ENCODE measurements at regions not wholly inside any gene's neighbourhood (a gene's known extent, or its start where the extent isn't known, plus 50 kb on each side); places are given as distances from the start of the nearest gene placed in this dataset.

DNA sequence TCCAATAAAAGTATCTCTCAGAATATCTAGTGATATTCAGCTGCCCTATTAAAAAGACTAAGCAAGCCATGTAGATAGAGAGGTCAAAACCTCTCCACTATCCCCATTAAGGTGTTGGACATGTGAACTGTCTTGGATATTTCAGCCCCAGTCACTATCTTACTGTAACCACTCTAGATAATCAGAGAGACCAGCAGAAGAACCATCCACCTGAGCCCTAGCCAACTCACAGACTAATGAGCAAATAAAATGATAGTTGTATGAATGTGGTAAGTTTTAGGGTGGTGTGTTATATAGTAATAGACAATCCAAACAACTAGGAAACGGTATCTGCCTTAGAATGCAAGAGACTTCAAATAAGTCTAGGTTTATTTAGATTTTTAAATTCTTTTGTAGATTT lies 268.6 kb upstream of the KLF14 start:
- DNase-seq = no peak

DNA sequence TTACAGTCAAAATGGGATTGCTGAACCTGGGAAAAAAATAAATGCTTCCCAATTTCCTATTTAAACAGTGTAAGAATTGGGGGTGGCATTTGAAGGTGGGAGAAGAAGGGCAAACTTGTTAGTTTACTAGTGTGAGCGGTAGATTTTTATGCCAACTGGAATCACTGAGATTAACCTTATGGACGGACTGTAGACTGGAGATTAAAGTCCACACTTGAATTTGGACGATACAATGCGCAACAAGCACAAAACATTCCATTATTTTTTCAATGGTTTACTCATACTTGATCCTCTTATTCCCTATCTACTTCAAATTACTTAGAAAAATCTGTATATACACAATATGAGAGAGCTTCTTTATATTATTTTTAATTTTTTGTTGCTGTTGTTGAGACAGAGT lies 269.6 kb upstream of the KLF14 start:
- no peak for DNase-seq

DNA sequence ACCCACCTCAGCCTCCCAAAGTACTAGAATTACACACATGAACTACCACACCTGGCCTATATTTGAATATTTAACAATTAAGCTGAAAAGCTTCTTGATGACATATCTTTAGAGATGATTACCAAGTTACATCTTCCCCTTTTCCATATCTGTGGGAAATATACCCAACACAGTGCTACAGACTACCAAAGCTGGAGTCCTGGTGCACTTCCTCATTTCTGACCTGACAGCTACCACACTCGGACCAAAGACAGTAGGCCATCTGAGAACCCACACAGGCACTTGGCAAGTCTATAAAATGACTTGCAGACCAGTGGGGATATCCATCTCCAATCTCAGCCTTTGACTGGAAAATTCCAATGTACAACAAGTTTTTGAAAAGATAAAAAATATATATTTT lies 270.4 kb upstream of the KLF14 start:
- DNase-seq = no peak

DNA sequence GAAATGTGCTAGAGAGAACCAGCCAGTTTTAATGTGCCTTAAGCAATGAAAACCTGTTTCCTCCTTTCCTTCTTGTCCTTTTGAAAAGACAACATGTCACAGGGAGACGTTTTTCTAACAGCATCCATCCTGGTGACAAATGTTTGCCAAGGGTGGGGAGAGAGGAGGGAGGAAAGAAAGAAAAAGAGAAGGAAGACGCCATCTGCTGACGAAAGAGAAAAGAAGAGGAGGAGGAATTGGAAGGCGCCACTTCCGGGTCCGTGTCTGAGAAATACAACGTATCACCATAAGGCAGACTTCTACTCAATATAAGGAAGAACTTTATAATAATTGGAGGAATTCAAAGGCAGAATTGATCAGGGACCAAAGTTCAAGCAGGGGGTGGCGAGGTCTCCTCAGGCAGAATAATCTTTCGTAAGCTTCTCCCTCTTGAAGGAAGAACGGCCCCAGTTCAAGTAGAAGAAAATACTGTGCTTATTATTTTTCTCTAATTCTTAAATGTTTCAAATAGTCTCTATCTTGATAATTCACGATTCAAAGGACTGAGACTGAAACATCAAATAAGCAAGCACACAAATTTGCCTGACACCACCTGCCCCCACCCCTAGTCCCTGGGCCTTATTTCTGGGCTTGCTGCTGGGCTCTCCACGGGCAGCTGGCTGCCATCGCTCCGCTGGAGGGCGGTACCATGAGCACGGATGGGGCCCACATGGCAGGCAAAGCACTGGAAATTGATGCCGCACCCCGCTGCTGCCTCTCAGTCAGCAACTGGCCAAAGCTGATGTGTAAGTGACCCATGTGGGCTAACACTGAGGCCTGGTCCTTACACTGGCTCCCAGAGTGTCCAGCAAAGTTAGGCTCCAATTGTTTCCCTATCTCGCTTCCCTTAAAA lies 273.7 kb upstream of the KLF14 start:
- no peak for DNase-seq

DNA sequence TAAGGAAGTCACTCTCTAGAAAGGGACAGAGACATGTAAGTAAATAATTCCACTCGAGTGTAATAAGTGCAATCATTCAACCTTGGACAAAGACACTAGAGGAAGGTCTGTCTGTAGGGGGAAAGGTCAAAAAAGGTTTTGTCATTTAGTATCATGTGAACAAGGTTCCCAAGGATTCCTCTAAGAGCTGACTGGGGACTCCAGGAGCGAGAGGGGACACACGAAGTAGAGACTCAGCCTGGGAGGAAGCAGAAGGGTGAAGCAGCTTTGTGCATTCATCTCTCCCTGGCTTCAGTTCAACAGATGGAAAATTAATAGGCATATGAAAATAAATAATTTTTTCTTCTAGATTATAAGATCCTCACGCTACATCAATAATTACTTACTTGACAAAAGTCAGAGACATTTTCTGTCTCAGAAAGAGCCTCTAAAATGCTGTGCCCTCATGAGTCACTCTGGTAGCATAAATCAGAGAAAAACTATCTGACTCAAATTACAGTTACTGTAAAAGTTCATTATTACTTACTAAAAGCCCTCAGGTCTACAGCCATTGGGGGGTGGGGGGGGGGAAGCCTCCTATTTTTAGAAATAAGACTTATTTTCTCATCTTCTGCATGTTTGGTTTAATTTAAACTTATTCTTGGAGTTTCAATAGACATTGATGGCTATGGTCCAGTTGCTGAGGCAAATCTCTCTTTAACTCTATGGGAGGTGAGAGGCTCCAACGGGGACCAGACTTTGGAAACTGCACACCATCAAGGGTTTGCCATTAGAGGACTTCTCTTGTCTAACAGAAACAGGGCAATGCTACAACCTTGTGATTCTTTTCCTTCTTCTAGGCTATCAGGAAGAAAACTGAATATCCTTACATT lies 275.1 kb upstream of the KLF14 start:
- no peak for DNase-seq

DNA sequence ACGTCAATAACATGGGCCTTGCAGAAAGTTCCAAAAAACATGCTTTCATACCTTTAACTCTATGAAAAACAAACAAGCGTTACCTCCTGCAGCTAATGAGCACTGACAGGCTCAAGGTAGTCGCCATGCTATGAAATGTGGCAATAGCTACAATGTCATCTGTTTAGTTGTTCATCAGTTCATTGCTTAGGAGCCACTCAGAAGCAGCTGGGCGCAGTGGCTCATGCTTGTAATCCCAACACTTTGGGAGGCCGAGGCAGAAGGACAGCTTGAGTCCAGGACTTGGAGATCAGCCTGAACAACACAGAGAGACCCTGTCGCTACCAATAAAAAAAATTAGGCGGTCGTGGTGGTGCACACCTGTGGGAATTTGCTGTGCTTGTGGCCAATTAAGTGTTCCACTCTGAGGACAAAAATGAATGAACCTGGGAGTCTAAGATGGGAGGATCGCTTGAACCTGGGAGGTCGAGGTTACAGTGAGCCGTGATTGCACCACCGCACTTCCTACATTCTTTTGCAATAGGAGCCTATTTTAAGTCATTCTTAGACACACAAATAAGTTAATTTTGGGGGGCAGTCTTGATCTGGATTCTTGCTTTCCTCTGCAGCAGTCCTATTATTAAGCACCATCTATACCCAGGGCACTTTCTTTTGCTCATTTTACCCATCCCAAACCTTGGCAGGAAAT lies 276.2 kb upstream of the KLF14 start:
- DNase-seq = no peak

DNA sequence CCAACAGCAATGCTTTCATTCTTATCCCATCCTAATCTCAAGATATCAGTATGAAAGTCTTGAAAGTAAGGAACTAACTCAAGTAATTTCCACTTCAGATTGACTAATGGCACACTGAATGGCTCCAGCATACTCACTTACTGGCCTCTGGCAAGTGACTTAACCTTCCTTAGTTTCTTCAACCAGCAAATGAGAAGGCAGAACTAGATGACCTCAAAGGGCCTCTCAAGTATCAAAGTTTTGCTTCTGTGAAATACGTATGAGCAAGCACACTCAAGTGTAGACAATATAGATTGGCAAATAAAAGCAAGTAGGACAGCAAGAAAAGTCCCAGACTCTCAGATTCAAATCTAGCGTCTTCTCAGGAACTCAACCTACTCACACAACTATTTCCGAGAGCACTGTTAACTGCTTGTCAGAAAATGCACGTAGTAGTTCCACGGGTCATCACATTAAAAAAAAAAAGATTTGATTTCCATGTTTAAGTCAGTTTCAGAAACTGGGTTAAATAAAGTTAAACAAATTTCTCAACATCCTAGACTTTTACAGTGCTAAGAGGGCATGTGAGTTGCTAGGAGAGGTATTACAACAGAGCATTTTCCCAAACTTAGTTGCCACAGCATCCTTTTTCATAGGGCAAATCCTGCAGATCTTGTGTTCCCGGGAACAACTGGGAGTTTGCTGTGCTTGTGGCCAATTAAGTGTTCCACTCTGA lies 276.9 kb upstream of the KLF14 start:
- DNase-seq = no peak

DNA sequence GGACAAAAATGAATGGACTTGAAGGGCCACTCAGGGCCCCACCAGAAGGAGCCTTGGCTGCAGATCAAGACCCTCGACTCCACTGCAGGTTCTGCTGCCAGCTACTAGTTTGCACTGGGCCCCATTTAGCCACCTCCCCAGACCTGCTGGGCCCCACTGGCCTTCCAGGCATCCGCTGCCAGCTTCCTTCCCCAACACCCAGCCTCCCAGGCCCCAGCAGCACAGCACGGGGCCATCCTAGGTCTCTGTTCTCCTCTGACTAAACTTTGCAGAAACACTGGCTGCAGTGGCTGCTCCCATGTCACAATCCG lies 277.4 kb upstream of the KLF14 start:
- no peak for DNase-seq

DNA sequence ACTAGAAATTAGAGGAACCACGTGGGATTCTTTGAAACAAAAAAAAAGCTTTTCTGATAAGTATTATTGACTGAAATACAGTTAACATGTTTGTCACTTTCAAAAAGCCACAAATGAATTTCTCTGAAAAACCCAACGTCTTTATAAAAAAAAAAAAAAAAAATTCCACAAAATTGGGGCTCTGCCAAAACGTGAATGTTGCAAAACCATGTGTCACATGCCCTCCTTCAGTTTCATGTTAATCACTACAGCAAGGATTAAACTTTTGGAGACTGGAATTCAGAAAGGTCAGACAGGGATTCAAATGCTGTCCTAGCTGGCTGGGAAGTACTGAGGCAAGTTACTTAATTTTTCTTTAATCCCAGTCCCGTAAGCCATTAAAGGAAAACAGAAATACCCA lies 278.0 kb upstream of the KLF14 start:
- DNase-seq = no peak

DNA sequence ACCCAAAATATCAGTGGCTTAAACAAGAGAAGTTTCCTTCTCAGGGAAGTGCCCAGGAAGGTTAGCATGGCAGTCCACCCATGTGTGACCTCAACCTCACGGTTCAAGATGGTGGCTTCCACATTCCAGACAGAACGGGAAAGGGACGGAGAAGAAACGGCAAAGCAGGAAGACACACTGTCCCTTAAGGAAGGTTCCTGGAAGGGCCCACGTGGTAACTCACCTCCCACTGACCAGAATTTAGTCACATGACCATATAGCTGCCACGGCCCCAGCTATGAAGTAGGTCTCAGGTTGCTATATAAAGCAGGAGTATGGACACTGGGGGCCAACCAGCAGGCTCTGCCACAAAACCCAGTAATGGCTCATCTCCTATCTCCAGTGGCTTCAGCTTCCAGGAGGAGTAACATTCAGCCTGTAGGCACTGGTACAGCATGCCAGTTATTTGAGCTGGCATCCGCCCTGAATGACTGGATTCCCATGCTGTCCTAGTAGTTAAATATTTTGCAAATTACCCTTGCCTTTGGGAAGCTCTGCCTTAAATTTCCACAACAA lies 278.5 kb upstream of the KLF14 start:
- DNase-seq = no peak

DNA sequence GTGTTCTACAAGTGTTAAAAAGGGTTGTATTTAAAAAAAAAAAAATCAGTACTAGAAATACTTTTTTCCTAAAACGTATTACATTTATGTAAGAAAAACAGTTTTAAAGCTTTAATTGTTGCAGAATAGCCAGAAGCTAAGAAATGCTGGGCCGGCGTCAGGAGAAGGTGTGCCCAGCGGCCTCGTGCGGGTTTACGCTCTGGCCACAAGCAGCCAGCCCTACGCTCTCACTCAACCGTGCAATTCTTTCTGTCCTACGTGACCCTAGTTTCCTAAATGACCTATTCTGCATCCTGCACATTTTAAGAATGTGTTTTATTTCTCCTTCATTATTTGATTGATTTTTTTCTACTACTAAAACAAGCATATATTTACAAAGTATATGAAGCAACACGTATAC lies 279.7 kb upstream of the KLF14 start:
- DNase-seq = no peak

DNA sequence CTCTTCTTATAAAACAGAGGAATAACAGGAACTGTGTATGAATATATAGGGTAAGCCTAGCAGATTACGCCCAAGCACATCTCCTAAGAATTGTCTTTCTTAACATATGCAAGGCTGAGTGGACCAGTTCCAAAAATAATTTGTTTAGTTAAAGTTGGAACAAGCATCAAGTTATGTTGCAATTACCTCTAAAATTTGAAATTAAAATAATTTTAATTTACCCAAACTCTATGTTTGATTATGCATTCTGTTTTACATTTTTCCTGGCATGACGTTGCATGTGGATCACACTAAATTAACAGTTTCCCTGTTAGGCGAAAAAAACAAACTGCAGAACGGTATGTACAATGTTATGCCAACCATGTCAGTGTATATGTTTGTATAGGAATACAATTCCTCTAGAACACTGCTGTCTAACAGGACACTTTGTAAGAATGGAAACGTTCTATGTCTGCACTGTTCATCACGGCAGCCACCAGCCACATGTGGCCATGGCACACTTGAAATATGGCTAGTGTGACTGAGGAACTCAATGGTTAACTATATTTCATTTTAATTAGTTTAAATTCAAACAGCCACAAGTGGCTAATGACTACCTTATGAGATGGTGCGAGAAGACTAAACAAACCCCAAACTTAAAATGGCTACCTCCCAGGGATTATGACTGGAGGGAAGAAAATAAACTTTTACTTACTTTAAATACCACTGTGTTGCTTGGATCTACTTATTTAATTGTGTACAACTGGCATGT lies 281.1 kb upstream of the KLF14 start:
- no peak for DNase-seq

DNA sequence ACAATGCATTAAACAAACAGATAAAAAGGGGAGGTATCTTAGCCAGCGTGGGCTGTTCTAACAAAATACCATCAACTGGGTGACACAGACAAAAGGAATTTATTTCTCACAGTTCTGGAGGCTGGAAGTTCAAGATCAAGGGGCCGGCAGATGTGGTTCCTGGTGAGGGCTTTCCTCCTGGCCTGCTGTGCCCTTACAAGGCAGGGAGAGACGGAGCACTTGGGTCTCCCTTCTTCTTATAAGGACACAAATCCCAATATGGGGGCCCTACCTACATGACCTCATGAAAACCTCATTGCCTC lies 281.6 kb upstream of the KLF14 start:
- DNase-seq = no peak

DNA sequence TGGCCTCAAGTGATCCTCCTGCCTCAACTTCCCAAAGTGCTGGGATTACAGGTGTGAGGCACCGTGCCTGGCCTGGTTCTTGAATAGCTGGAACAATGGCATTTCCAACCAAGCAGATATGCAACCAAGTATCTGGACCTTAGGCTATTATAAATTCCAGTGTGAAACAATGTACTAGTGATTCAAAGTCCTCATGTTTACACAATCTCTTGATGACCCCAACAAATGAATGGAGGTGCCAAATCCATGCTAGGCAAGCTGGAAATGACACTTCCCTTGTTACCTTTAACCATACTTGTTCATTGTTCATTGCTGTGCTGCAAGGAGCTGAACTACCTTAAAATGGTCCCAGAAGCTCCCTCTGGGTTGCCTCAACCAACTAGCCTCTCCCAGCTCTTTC lies 282.2 kb upstream of the KLF14 start:
- DNase-seq = no peak

DNA sequence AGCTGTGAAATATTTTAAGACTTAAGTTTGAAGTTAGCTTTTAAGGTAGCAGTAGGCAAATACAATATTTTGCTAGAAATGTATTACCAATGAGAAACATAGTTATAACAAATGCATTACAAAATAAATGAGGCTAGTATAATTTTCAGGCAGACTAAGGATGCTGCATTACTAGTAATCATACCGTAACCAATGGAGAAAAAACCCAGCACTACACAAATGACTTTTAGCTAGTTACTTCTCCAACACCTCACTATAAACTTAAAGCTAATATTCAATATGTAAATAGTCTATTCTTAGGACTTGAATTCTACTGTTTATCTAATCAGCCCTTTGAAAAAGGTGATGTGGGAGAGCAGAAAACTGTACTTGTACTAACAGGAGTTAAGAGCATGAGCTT lies 285.3 kb upstream of the KLF14 start:
- DNase-seq = no peak

DNA sequence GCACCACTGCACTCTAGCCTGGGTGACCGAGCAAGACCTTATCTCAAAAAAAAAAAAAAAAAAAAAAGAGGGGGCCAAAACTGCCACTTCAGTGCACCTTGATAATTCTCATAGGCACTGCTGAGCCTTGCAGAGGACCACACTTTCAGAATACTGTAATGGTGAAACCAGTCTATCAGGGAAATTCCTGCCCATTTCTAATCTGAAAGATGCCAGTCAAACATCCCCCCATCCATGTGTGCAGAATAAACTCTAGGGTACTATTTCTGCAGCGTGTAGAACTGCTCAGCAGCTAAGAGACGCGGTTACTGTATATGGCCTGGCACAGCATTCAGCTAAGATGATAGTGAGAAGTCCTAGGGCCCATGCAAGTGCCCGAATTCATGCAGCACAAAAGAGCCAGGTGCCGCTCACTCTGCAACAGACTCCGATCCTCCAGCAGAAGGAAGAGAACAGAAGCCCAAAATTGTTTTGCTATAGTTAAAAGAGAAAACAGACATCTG lies 286.8 kb upstream of the KLF14 start:
- no peak for DNase-seq

DNA sequence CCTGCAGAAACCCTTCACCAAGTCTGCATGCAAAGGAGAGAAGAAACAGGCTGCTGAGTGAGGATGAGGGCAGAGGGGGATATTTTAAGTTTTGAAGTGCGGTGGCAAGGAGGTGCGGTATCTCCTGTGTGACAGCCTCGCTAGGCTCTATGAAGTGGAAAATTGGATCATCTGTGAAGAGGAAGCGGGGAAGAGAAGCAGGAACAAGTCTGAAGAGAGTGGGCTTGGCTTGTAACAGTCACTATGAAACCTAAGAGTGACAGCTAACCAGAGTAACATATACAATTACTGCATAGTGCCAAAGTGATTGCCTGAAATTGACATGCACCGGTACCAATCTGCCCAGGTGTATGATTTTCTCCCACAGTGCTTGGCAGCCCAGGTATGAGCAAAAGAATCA lies 287.5 kb upstream of the KLF14 start:
- DNase-seq = no peak

DNA sequence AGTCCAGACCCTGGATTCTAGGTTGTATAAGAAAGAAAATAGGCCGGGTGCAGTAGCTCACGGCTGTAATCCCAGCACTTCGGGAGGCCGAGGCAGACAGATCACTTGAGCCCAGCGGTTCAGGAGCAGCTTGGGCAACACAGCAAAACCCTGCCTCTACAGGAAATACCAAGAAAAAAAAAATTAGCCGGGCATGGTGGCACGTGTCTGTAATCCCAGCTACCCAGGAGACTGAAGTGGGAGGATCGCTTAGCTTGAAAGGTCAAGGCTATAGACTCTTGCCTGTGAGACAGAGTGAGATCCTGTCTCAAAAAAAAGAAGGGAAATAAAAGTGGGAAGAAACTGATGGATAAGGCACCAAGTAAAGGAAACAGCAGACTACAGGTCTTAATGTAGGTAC lies 287.9 kb upstream of the KLF14 start:
- DNase-seq = no peak

DNA sequence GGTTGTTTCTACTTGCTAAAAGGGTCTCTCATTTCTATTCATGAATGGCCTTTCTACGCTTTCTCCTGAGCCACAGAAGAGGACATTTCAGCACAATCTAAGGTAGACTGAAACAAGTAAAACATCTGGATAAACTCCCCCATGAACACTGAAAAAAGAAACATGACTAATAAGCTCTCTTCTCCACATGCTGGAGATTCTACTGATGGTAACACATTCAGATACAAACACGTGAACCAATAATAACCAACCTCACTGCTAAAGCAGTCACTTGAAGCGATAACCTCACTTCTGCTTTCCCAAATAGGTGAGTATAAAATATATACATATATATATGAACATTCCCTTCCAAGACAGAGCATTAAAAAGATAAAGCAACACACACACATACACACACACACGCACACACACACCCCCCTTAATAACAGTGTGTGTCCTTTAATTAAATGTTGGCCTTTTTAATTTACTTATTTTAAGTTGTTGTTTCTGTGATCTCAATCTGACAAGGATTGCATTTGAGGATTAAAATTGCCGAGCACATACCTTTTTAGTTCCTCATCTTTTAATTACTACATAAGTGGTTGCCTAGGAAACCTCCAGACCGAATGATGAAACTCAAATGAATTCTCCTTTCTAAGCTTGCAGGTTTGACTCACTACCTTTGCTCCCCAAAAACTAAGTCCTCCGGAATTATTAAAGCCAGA lies 292.4 kb upstream of the KLF14 start:
- DNase-seq = no peak

DNA sequence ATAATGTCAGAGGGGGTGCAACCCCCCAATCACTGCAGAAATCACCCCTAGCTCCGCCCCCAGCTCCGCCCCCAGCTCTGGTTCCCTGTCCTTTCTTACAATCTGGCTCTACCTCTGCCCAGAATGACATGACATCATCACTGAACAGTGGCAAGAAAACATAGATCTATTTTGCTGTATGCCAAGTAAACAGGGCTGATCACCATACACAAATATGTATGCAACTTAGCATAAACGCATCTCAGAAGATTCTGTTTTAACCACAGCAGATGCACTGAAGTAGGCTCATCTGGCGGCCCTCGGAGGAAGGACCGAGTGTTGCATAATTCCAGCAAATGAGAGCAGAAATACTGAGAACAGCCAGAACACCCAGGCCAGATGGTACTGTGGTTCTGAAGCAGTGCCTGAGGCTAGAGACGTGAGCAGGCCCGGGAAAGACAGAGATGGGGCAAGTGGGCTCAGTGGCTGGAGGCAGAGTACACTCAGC lies 293.3 kb upstream of the KLF14 start:
- no peak for DNase-seq

DNA sequence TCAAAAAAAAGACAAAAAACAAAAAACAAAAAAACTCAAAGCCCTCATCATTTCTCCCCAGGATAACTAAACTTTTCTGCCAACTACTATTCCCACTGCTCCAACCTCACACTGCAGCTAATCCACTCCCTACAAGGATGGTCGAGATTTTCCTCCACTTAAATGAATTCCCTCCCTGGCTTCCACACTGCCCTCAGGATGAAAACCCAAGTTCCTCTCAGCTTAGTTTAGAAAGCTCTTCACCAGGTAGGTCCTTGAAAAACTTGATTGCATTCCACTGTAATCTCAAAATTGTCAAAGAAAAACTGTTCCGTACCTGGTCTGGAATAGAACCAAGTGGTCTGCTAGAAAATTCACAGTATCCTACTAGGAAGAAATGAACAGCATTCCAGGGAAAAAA lies 294.3 kb upstream of the KLF14 start:
- DNase-seq = no peak
